HEK293 (cell line): ENCODE measurements at regions not wholly inside any gene's neighbourhood (a gene's known extent, or its start where the extent isn't known, plus 50 kb on each side); places are given as distances from the start of the nearest gene placed in this dataset.

Source experiments
- CTCF ChIA-PET: fragments of 350-600 bp; formaldehyde crosslinking; extraction: SDS; loops from one replicate; lab custom pipeline; 2021; ENCODE audit warnings: antibody characterized with exemption; lab: Yijun Ruan, JAX
- POLR2A ChIA-PET: fragments of 300-600 bp; formaldehyde crosslinking; extraction: SDS; loops from one replicate; lab custom pipeline; 2020; ENCODE audit warnings: antibody characterized with exemption, inconsistent platforms; lab: Yijun Ruan, JAX
- H3K27ac ChIP-seq: fragments of 200-500 bp; sonication (Bioruptor generic); 2 replicates; pipeline ENCODE4 v1.5.1; 2014; ENCODE audit warnings: low read depth, low read length, control low read depth, inconsistent platforms; ENCODE audit errors: extremely low read depth
- H3K36me3 ChIP-seq, 2 experiments: fragments of 200-500 bp in 1 of 2; sonication (Bioruptor generic) in 1 of 2; 1 replicate in 1 of 2; 2 replicates in 1 of 2; pipeline ENCODE4 v1.5.1; 2014 to 2017; ENCODE audit warnings: inconsistent platforms in 2 of 2, low read length in 2 of 2; ENCODE audit not compliant: control insufficient read depth in 2 of 2, insufficient read depth in 1 of 2
- H3K4me1 ChIP-seq: fragments of 200-500 bp; sonication (Bioruptor generic); 2 replicates; pipeline ENCODE4 v1.5.1; 2014; ENCODE audit warnings: mild to moderate bottlenecking, low read length, inconsistent platforms; ENCODE audit not compliant: control insufficient read depth, insufficient read depth
- H3K4me3 ChIP-seq: 2 replicates; pipeline ENCODE4 v1.5.1; 2011; ENCODE audit warnings: low read depth, mild to moderate bottlenecking, control low read depth, low read length, moderate library complexity
- H3K9me3 ChIP-seq: fragments of 200-500 bp; sonication (Bioruptor generic); 2 replicates; pipeline ENCODE4 v1.5.1; 2014; ENCODE audit warnings: low read depth, low read length, inconsistent platforms; ENCODE audit not compliant: control insufficient read depth, insufficient read depth
- BCL11A ChIP-seq: fragments of 450-650 bp; formaldehyde crosslinking; IDR thresholded peaks from 2 replicates; pipeline ENCODE4 v1.5.1; 2016; ENCODE audit warnings: low read depth, missing biosample characterization, missing genetic modification characterization
- GLIS2 ChIP-seq: fragments of 450-650 bp; formaldehyde crosslinking; IDR thresholded peaks from 2 replicates; pipeline ENCODE4 v1.5.1; 2016; ENCODE audit warnings: missing biosample characterization, missing genetic modification characterization
- KLF10 ChIP-seq: fragments of 450-650 bp; IDR thresholded peaks from 2 replicates; pipeline ENCODE4 v1.5.1; 2018; ENCODE audit warnings: missing biosample characterization, mild to moderate bottlenecking, missing genetic modification characterization
- MYNN ChIP-seq: fragments of 450-650 bp; formaldehyde crosslinking; IDR thresholded peaks from 2 replicates; pipeline ENCODE4 v1.5.1; 2016; ENCODE audit warnings: missing biosample characterization, missing genetic modification characterization, borderline replicate concordance
- SCRT1 ChIP-seq: fragments of 450-650 bp; formaldehyde crosslinking; IDR thresholded peaks from 2 replicates; pipeline ENCODE4 v1.5.1; 2016; ENCODE audit warnings: missing biosample characterization, missing genetic modification characterization, borderline replicate concordance
- TCF7L2 ChIP-seq: IDR thresholded peaks from 2 replicates; pipeline ENCODE4 v1.6.1; 2011; ENCODE audit warnings: low read depth, mild to moderate bottlenecking, inconsistent platforms, low read length, moderate library complexity, borderline replicate concordance
- ZBTB20 ChIP-seq: fragments of 450-650 bp; formaldehyde crosslinking; IDR thresholded peaks from 2 replicates; pipeline ENCODE4 v1.5.1; 2016; ENCODE audit warnings: missing biosample characterization, missing genetic modification characterization
- ZNF10 ChIP-seq: fragments of 450-650 bp; formaldehyde crosslinking; IDR thresholded peaks from 2 replicates; pipeline ENCODE4 v1.5.1; 2017; ENCODE audit warnings: missing biosample characterization, missing genetic modification characterization
- ZNF174 ChIP-seq: fragments of 450-650 bp; formaldehyde crosslinking; IDR thresholded peaks from 2 replicates; pipeline ENCODE4 v1.5.0; 2017; ENCODE audit warnings: missing biosample characterization, mild to moderate bottlenecking, missing genetic modification characterization
- ZNF280C ChIP-seq: fragments of 450-650 bp; formaldehyde crosslinking; IDR thresholded peaks from 2 replicates; pipeline ENCODE4 v1.5.1; 2016; ENCODE audit warnings: missing biosample characterization, missing genetic modification characterization
- ZNF324 ChIP-seq: fragments of 450-650 bp; formaldehyde crosslinking; IDR thresholded peaks from 2 replicates; pipeline ENCODE4 v1.5.1; 2016; ENCODE audit warnings: missing biosample characterization, missing genetic modification characterization
- ZNF350 ChIP-seq: fragments of 450-650 bp; formaldehyde crosslinking; IDR thresholded peaks from 2 replicates; pipeline ENCODE4 v1.5.0; 2017; ENCODE audit warnings: missing biosample characterization, mild to moderate bottlenecking, missing genetic modification characterization
- ZNF548 ChIP-seq: fragments of 450-650 bp; formaldehyde crosslinking; IDR thresholded peaks from 2 replicates; pipeline ENCODE4 v1.5.1; 2016; ENCODE audit warnings: missing biosample characterization, missing genetic modification characterization
- ZNF561 ChIP-seq: fragments of 450-650 bp; IDR thresholded peaks from 2 replicates; pipeline ENCODE4 v1.5.1; 2018; ENCODE audit warnings: missing biosample characterization, missing genetic modification characterization, borderline replicate concordance
- ZNF571 ChIP-seq: fragments of 450-650 bp; formaldehyde crosslinking; IDR thresholded peaks from 2 replicates; pipeline ENCODE4 v1.5.0; 2017; ENCODE audit warnings: missing biosample characterization, missing genetic modification characterization
- ZNF596 ChIP-seq: fragments of 450-650 bp; IDR thresholded peaks from 2 replicates; pipeline ENCODE4 v1.5.0; 2018; ENCODE audit warnings: missing biosample characterization, mild to moderate bottlenecking, missing genetic modification characterization, moderate library complexity
- ZNF658 ChIP-seq: fragments of 450-650 bp; formaldehyde crosslinking; IDR thresholded peaks from 2 replicates; pipeline ENCODE4; 2016; ENCODE audit warnings: missing biosample characterization, missing genetic modification characterization
- ZNF677 ChIP-seq: fragments of 450-650 bp; IDR thresholded peaks from 2 replicates; pipeline ENCODE4 v1.5.0; 2018; ENCODE audit warnings: missing biosample characterization, mild to moderate bottlenecking, missing genetic modification characterization, moderate library complexity
- ZNF791 ChIP-seq: fragments of 450-650 bp; formaldehyde crosslinking; IDR thresholded peaks from 2 replicates; pipeline ENCODE4 v1.5.1; 2016; ENCODE audit warnings: missing biosample characterization, missing genetic modification characterization
- TF ChIP-seq, protein P1 (sequence below): fragments of 450-650 bp; formaldehyde crosslinking; IDR thresholded peaks from 2 replicates; pipeline ENCODE4 v1.5.1; 2016; ENCODE audit warnings: missing biosample characterization, missing genetic modification characterization

GRCh38 chr7:12805957-12806356 is 118.5 kb downstream of the ARL4A start:
- no peak for TF ChIP-seq ZNF350 (tag by site-specific recombination)
- no peak for TF ChIP-seq ZNF658 (tag by site-specific recombination)
- TF ChIP-seq ZBTB20 (tag by site-specific recombination): no peak
- TF ChIP-seq ZNF561 (tag by site-specific recombination): no peak
- no peak for TF ChIP-seq BCL11A (tag by site-specific recombination)
- TF ChIP-seq ZNF791 (tag by site-specific recombination): no peak
- TF ChIP-seq ZNF548: no peak
- TF ChIP-seq TCF7L2: no peak
- no peak for TF ChIP-seq ZNF324 (tag by site-specific recombination)
- no peak for TF ChIP-seq SCRT1 (tag by site-specific recombination)
- no peak for TF ChIP-seq ZNF596
- TF ChIP-seq, protein P1, sequence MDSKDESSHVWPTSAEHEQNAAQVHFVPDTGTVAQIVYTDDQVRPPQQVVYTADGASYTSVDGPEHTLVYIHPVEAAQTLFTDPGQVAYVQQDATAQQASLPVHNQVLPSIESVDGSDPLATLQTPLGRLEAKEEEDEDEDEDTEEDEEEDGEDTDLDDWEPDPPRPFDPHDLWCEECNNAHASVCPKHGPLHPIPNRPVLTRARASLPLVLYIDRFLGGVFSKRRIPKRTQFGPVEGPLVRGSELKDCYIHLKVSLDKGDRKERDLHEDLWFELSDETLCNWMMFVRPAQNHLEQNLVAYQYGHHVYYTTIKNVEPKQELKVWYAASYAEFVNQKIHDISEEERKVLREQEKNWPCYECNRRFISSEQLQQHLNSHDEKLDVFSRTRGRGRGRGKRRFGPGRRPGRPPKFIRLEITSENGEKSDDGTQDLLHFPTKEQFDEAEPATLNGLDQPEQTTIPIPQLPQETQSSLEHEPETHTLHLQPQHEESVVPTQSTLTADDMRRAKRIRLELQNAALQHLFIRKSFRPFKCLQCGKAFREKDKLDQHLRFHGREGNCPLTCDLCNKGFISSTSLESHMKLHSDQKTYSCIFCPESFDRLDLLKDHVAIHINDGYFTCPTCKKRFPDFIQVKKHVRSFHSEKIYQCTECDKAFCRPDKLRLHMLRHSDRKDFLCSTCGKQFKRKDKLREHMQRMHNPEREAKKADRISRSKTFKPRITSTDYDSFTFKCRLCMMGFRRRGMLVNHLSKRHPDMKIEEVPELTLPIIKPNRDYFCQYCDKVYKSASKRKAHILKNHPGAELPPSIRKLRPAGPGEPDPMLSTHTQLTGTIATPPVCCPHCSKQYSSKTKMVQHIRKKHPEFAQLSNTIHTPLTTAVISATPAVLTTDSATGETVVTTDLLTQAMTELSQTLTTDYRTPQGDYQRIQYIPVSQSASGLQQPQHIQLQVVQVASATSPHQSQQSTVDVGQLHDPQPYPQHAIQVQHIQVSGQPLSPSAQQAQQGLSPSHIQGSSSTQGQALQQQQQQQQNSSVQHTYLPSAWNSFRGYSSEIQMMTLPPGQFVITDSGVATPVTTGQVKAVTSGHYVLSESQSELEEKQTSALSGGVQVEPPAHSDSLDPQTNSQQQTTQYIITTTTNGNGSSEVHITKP (tag by site-specific recombination): no peak
- no peak for TF ChIP-seq KLF10 (tag by site-specific recombination)
- no peak for TF ChIP-seq ZNF280C (tag by site-specific recombination)
- no peak for TF ChIP-seq GLIS2 (tag by site-specific recombination)
- no peak for TF ChIP-seq ZNF174 (tag by site-specific recombination)
- TF ChIP-seq ZNF571 (tag by site-specific recombination): no peak
- TF ChIP-seq, all 188 proteins: peak for 0
- Histone ChIP-seq H3K36me3 (no peaks in the 10 kb centered on the region), H3K4me1 (no peaks in the 10 kb centered on the region), H3K9me3 (no peaks in the 10 kb centered on the region), H3K27ac (no peak overlapping the region), H3K4me3 (no peak overlapping the region)
- ChIA-PET POLR2A (no interaction called here), CTCF (no interaction called here)

- TF ChIP-seq MYNN (tag by site-specific recombination): no peak
- TF ChIP-seq ZNF10 (tag by site-specific recombination): no peak
- no peak for TF ChIP-seq ZNF677
- TF ChIP-seq, all 188 proteins: peak for 0
- no peak overlapping the region for H3K27ac ChIP-seq
- H3K4me3 ChIP-seq: no peak overlapping the region
- no peaks in the 10 kb centered on the region for H3K36me3 ChIP-seq
- no peaks in the 10 kb centered on the region for H3K4me1 ChIP-seq
- no peaks in the 10 kb centered on the region for H3K9me3 ChIP-seq
- CTCF ChIA-PET: interaction anchor here (0.5 to 0.7 kb wide), 2 partner anchors 113 to 452 kb away, joined by 3 read pairs; no protein-coding TSS in a partner anchor
- POLR2A ChIA-PET: no interaction called here
Measured at GRCh38 chr7:12809476-12809875, 122.0 kb downstream of the ARL4A start.
